Mucosa of rectum (tissue), 2 donors: ENCODE measurements at regions not wholly inside any gene's neighbourhood (a gene's known extent, or its start where the extent isn't known, plus 50 kb on each side); places are given as distances from the start of the nearest gene placed in this dataset.

Experiments
- H3K27ac ChIP-seq, 2 donors: one replicate each; pipeline ENCODE4 v1.7.0; 2013; ENCODE audit warnings: inconsistent platforms in 2 of 2, low read depth in 2 of 2, low read length in 2 of 2
- H3K27me3 ChIP-seq, 2 donors: one replicate each; pipeline ENCODE4 v1.7.0; 2013; ENCODE audit warnings: low read length in 2 of 2; ENCODE audit not compliant: control insufficient read depth in 2 of 2, insufficient read depth in 2 of 2
- H3K36me3 ChIP-seq, 2 donors: one replicate each; pipeline ENCODE4 v1.7.0; 2013; ENCODE audit warnings: low read length in 2 of 2; ENCODE audit not compliant: control insufficient read depth in 2 of 2, insufficient read depth in 2 of 2
- H3K4me1 ChIP-seq, 2 donors: one replicate each; pipeline ENCODE4 v1.7.0; 2013; ENCODE audit warnings: low read length in 2 of 2, mild to moderate bottlenecking in 1 of 2; ENCODE audit not compliant: control insufficient read depth in 2 of 2, insufficient read depth in 2 of 2
- H3K4me3 ChIP-seq, 2 donors: one replicate each; pipeline ENCODE4 v1.7.0; 2013; ENCODE audit warnings: low read length in 2 of 2
- H3K9ac ChIP-seq, 2 donors: one replicate each; pipeline ENCODE4 v1.7.0; 2013; ENCODE audit warnings: low read length in 2 of 2, low read depth in 1 of 2, mild to moderate bottlenecking in 1 of 2
- H3K9me3 ChIP-seq, 2 donors: one replicate each; pipeline ENCODE4 v1.7.0; 2013; ENCODE audit warnings: low read length in 2 of 2; ENCODE audit not compliant: control insufficient read depth in 2 of 2
- donor health status: healthy.
- donor health status: Normal muscosa, but diverticular disease.

- H3K27ac ChIP-seq: no peak overlapping the region
- H3K9ac ChIP-seq: no peak overlapping the region
- no peak overlapping the region for H3K4me3 ChIP-seq
- no peaks in the 10 kb centered on the region for H3K4me1 ChIP-seq
- H3K36me3 ChIP-seq: no peaks in the 10 kb centered on the region
- H3K9me3 ChIP-seq: no peaks in the 10 kb centered on the region
- H3K27me3 ChIP-seq: no peaks in the 10 kb centered on the region
These were observed 1190.5 kb upstream of the LRRTM3 start for GRCh38 chr10:65735382-65735781.

DNA sequence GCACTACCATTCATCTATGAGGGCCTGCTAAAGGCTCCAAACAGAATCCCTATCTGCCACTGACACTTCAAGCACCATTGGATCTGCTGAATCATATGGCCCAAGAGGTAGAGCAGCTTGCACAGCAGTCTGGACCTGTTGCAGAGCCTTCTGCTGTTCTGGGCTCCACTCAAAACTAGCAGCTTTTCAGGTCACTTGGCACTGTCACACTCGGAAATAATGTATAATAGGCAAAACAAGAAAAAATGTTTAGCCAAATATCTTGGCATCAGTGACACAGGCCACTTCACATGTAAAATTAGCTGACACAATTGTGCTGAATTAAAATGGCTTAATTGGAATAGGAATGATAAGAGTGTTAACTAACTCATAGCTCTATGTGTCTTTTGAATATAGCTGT lies 1182.9 kb upstream of the LRRTM3 start:
- no peaks in the 10 kb centered on the region for H3K9me3 ChIP-seq
- no peaks in the 10 kb centered on the region for H3K36me3 ChIP-seq
- no peak overlapping the region for H3K4me3 ChIP-seq
- no peak overlapping the region for H3K9ac ChIP-seq
- no peak overlapping the region for H3K27ac ChIP-seq
- no peaks in the 10 kb centered on the region for H3K27me3 ChIP-seq
- no peaks in the 10 kb centered on the region for H3K4me1 ChIP-seq

DNA sequence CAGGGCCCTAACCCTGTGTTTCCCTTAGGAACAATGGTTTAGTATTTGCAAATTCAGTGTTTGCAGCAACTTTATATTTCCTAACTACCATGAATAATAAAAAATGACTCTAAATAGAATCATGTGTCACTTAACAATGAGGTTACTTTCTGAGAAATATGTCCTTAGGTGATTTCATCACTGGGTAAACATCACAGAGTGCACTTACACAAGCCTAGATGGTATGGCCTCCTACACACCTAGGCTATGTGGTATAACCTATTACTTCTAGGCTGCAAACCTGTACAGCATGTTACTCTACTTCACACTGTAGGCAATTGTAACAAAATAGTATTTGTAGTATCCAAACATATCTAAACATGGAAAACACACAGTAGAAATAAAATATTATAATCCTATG lies 1174.6 kb upstream of the LRRTM3 start:
- Histone ChIP-seq H3K27ac (no peak overlapping the region), H3K4me3 (no peak overlapping the region), H3K4me1 (peaks cover 0 to 5% of the 10 kb centered on the region in 2 donors), H3K9ac (no peak overlapping the region), H3K9me3 (no peaks in the 10 kb centered on the region), H3K36me3 (no peaks in the 10 kb centered on the region), H3K27me3 (no peaks in the 10 kb centered on the region)

DNA sequence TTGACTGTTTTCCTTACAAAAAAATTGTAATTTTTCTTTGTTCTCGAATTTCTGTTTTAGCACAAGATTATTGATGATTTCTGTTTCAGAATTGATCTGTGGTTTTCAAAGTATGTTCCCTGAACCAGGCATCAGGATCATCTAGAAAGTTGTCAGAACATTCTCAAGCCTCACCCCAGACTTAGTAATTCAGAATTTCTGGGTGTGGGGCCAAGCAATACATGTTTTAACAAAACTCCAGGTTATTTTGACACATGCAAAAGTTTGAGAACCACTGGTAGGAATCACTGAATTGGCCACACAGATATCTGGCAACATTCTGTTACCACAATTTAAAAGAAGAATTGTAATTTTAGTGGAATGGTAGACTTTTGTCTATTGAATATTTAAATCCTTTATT lies 1173.9 kb upstream of the LRRTM3 start:
- Histone ChIP-seq H3K4me3 (no peak overlapping the region), H3K36me3 (no peaks in the 10 kb centered on the region), H3K9me3 (no peaks in the 10 kb centered on the region), H3K27ac (no peak overlapping the region), H3K27me3 (no peaks in the 10 kb centered on the region), H3K9ac (no peak overlapping the region), H3K4me1 (peaks cover 0 to 5% of the 10 kb centered on the region in 2 donors)

- no peaks in the 10 kb centered on the region for H3K27me3 ChIP-seq
- H3K9me3 ChIP-seq: no peaks in the 10 kb centered on the region
- H3K36me3 ChIP-seq: no peaks in the 10 kb centered on the region
- H3K9ac ChIP-seq: no peak overlapping the region
- H3K27ac ChIP-seq: no peak overlapping the region
- no peak overlapping the region for H3K4me3 ChIP-seq
- peaks cover 0 to 5% of the 10 kb centered on the region in 2 donors for H3K4me1 ChIP-seq
These were observed 1172.3 kb upstream of the LRRTM3 start for GRCh38 chr10:65753532-65753931.

DNA sequence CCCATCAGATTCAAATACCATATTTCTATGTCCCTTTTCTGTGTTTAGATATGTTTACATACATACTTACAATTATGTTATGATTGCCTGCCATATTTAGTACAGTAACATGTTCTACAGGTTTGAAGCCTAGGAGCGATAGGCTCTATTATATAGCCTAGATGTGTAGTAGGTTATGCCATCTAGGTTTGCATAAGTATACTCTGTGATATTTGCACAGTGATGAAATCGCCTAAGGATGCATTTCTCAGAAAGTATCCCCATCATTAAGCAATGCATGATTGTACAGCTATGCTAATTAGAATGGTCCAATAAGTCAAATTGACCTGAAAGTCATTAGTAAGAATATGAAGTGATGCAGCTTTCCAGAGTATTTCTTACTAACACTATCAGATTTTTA lies 1171.7 kb upstream of the LRRTM3 start:
- Histone ChIP-seq H3K4me3 (no peak overlapping the region), H3K36me3 (no peaks in the 10 kb centered on the region), H3K9ac (no peak overlapping the region), H3K9me3 (no peaks in the 10 kb centered on the region), H3K4me1 (peaks cover 0 to 5% of the 10 kb centered on the region in 2 donors), H3K27ac (no peak overlapping the region), H3K27me3 (no peaks in the 10 kb centered on the region)

GRCh38 chr10:65762311-65762710 lies 1163.5 kb upstream of the LRRTM3 start:
- H3K36me3 ChIP-seq: no peaks in the 10 kb centered on the region
- H3K4me1 ChIP-seq: no peaks in the 10 kb centered on the region
- H3K9ac ChIP-seq: no peak overlapping the region
- H3K9me3 ChIP-seq: no peaks in the 10 kb centered on the region
- H3K27me3 ChIP-seq: no peaks in the 10 kb centered on the region
- no peak overlapping the region for H3K27ac ChIP-seq
- no peak overlapping the region for H3K4me3 ChIP-seq

- Histone ChIP-seq H3K4me1 (no peaks in the 10 kb centered on the region), H3K27me3 (no peaks in the 10 kb centered on the region), H3K27ac (no peak overlapping the region), H3K36me3 (no peaks in the 10 kb centered on the region), H3K9me3 (no peaks in the 10 kb centered on the region), H3K4me3 (no peak overlapping the region), H3K9ac (no peak overlapping the region)
These were observed 1160.8 kb upstream of the LRRTM3 start for GRCh38 chr10:65765006-65765541.

- Histone ChIP-seq H3K4me3 (no peak overlapping the region), H3K9me3 (no peaks in the 10 kb centered on the region), H3K9ac (no peak overlapping the region), H3K36me3 (no peaks in the 10 kb centered on the region), H3K4me1 (no peaks in the 10 kb centered on the region), H3K27ac (no peak overlapping the region), H3K27me3 (no peaks in the 10 kb centered on the region)
These were observed 1156.0 kb upstream of the LRRTM3 start for GRCh38 chr10:65769828-65770227.

DNA sequence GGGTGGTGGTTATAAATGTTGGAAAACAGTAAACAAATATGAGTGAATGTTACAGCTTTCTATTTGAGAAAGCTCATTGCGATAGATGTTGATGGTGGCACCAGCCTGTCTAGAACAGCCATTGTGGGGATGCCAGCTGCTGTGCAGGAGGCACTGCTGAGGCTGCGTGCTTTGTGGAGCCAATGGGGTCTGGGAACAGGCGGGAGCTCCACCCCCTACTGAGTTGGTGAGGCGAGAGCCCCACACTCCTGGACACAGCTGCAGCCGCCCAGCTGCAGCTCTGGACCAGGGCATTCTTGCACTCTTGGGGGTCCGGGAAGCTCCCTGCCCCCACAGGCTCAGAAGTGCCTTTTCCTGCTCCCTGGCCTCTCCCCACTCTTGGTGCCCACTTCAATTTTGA lies 1147.1 kb upstream of the LRRTM3 start:
- H3K4me3 ChIP-seq: no peak overlapping the region
- no peak overlapping the region for H3K27ac ChIP-seq
- no peaks in the 10 kb centered on the region for H3K36me3 ChIP-seq
- no peaks in the 10 kb centered on the region for H3K4me1 ChIP-seq
- H3K9ac ChIP-seq: no peak overlapping the region
- no peaks in the 10 kb centered on the region for H3K9me3 ChIP-seq
- H3K27me3 ChIP-seq: no peaks in the 10 kb centered on the region

DNA sequence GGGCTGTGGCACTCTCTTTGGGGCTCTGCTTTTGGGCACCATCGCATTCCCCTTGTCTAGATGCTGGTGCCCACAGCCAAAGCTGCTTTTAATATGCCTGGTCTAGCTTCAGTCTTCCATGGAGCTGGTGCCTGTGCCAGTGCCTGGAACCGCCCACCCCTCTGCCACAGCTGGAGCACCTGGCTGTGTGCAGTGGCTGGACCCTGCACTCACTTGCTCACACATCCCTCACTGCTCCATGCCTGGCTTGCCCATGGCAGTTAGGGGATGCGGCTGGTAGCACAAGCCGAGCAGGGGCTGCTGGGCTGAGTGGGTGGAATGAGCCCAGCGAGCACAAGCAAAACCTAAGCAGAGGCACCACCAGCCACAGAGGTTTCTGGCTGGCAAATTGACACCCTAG lies 1145.9 kb upstream of the LRRTM3 start:
- Histone ChIP-seq H3K9me3 (no peaks in the 10 kb centered on the region), H3K4me3 (no peak overlapping the region), H3K4me1 (no peaks in the 10 kb centered on the region), H3K36me3 (no peaks in the 10 kb centered on the region), H3K27me3 (no peaks in the 10 kb centered on the region), H3K9ac (no peak overlapping the region), H3K27ac (no peak overlapping the region)
